ENCODE measurements at regions not wholly inside any gene's neighbourhood (a gene's known extent, or its start where the extent isn't known, plus 50 kb on each side); places are given as distances from the start of the nearest gene placed in this dataset.

GRCh38 chr15:95605098-95605497 is 725.4 kb upstream of the NR2F2 start:
- no peak for DNase-seq (ENCODE audit: low read depth)
- no peak overlapping the region for H3K4me3 ChIP-seq (ENCODE audit: low read length)
- no peak for TF ChIP-seq CTCF (conservative IDR thresholded peaks at IDR 0.05; ENCODE audit: low read depth, low read length)

GRCh38 chr15:95606551-95606950 is 723.9 kb upstream of the NR2F2 start:
- DNase-seq (ENCODE audit: low read depth), result no peak
- no peak for TF ChIP-seq CTCF (conservative IDR thresholded peaks at IDR 0.05; ENCODE audit: low read depth, low read length)
- no peak overlapping the region for H3K4me3 ChIP-seq (ENCODE audit: low read length)

GRCh38 chr15:95608371-95608770 is 722.1 kb upstream of the NR2F2 start:
- TF ChIP-seq CTCF (conservative IDR thresholded peaks at IDR 0.05; ENCODE audit: low read depth, low read length), result no peak
- no peak for DNase-seq (ENCODE audit: low read depth)
- no peak overlapping the region for H3K4me3 ChIP-seq (ENCODE audit: low read length)

- DNase-seq (ENCODE audit: low read depth), result no peak
Observed at GRCh38 chr15:95609096-95609495, 721.4 kb upstream of the NR2F2 start.

GRCh38 chr15:95610945-95611344 is 719.6 kb upstream of the NR2F2 start:
- no peak for TF ChIP-seq CTCF (conservative IDR thresholded peaks at IDR 0.05; ENCODE audit: low read depth, low read length)
- DNase-seq (ENCODE audit: low read depth), result no peak
- no peak overlapping the region for H3K4me3 ChIP-seq (ENCODE audit: low read length)

More at GRCh38 chr15:95609096-95609495, 721.4 kb upstream of the NR2F2 start:
- no peak overlapping the region for H3K4me3 ChIP-seq (ENCODE audit: low read length)
- TF ChIP-seq CTCF (conservative IDR thresholded peaks at IDR 0.05; ENCODE audit: low read depth, low read length), result no peak

GRCh38 chr15:95615436-95615835 is 715.1 kb upstream of the NR2F2 start:
- no peak for TF ChIP-seq CTCF (conservative IDR thresholded peaks at IDR 0.05; ENCODE audit: low read depth, low read length)
- no peak overlapping the region for H3K4me3 ChIP-seq (ENCODE audit: low read length)
- no peak for DNase-seq (ENCODE audit: low read depth)

GRCh38 chr15:95616306-95616705 is 714.2 kb upstream of the NR2F2 start:
- DNase-seq (ENCODE audit: low read depth), result no peak
- H3K4me3 ChIP-seq (ENCODE audit: low read length), result no peak overlapping the region
- no peak for TF ChIP-seq CTCF (conservative IDR thresholded peaks at IDR 0.05; ENCODE audit: low read depth, low read length)
